HCT116 (cell line): ENCODE measurements at regions not wholly inside any gene's neighbourhood (a gene's known extent, or its start where the extent isn't known, plus 50 kb on each side); places are given as distances from the start of the nearest gene placed in this dataset.

Experiments
- ATAC-seq: fragments of 200-7000 bp; cut with Tn5 transposase; 2 replicates; pipeline ENCODE4 v1.9.1; 2020; ENCODE audit warnings: mild to moderate bottlenecking, moderate library complexity
- BruUV-seq: library from RNA; stranded (reverse); fragments of 400-500 nt; replicated peaks from 2 replicates; lab custom pipeline; 2021; lab: Mats Ljungman, UMichigan
- CTCF ChIA-PET: fragments of 300-600 bp; sonication (Branson Sonifier 250); formaldehyde crosslinking; loops from one replicate; lab custom pipeline; 2021; ENCODE audit warnings: antibody characterized with exemption; lab: Charles Lee
- POLR2A ChIA-PET: fragments of 300-600, 350-600 bp; sonication (Branson Sonifier 250); formaldehyde crosslinking; loops from one replicate; lab custom pipeline; 2021; ENCODE audit warnings: antibody characterized with exemption; lab: Charles Lee
- RAD21 ChIA-PET, 2 experiments: fragments of 300-600 bp; sonication (Branson Sonifier 250); formaldehyde crosslinking; loops; one replicate each; lab custom pipeline; 2023; ENCODE audit warnings: low total read pairs in 2 of 2; ENCODE audit not compliant: uncharacterized antibody in 2 of 2, unreplicated experiment in 2 of 2, low non-redundant PET in 1 of 2; lab: Charles Lee
- DNase-seq: peaks from one replicate; pipeline ENCODE4 v3.0.0-alpha.2; 2010; ENCODE audit warnings: low read depth, low spot score
- H2AFZ ChIP-seq: fragments of 200-600 bp; shearing (Covaris generic), sonication (generic); 2 replicates; pipeline ENCODE4 v1.6.1; 2017; ENCODE audit warnings: low read depth, mixed run types, mixed read lengths, antibody characterized with exemption, low read length; ENCODE audit not compliant: poor library complexity, severe bottlenecking
- H3K27ac ChIP-seq: 2 replicates; pipeline ENCODE4 v1.5.1; 2012; ENCODE audit warnings: low read depth, low read length
- H3K27me3 ChIP-seq: fragments of 200-600 bp; sonication (generic); 2 replicates; pipeline ENCODE4 v1.6.1; 2016; ENCODE audit warnings: mixed run types, low read length, mixed read lengths; ENCODE audit not compliant: insufficient read depth
- H3K36me3 ChIP-seq, 2 experiments: fragments of 200-500 bp in 1 of 2; fragments of 200-600 bp in 1 of 2; sonication (Bioruptor generic) in 1 of 2; sonication (generic) in 1 of 2; 2 replicates each; pipeline versions ENCODE4 v1.5.1 to v1.6.1; 2014 to 2016; ENCODE audit warnings: low read length in 2 of 2, inconsistent platforms in 1 of 2, mixed read lengths in 1 of 2, mixed run types in 1 of 2; ENCODE audit not compliant: insufficient read depth in 2 of 2, control insufficient read depth in 1 of 2
- H3K4me1 ChIP-seq, 2 experiments: fragments of 200-600 bp in 1 of 2; sonication (generic) in 1 of 2; 2 replicates each; pipeline versions ENCODE4 v1.5.1 to v1.6.1; 2012 to 2017; ENCODE audit warnings: low read length in 2 of 2, inconsistent platforms in 1 of 2, mild to moderate bottlenecking in 1 of 2, mixed read lengths in 1 of 2, mixed run types in 1 of 2, moderate library complexity in 1 of 2; ENCODE audit not compliant: insufficient read depth in 2 of 2, control insufficient read depth in 1 of 2
- H3K4me2 ChIP-seq: fragments of 200-600 bp; sonication (generic); 2 replicates; pipeline ENCODE4 v1.6.1; 2017; ENCODE audit warnings: mixed run types, low read length, mixed read lengths
- H3K4me3 ChIP-seq, 2 experiments: fragments of 200-600 bp in 1 of 2; sonication (generic) in 1 of 2; replicated peaks in 1 of 2; 2 replicates each; pipeline ENCODE4 v1.5.1; 2011 to 2016; ENCODE audit warnings: low read length in 2 of 2, control low read depth in 1 of 2, low read depth in 1 of 2, mild to moderate bottlenecking in 1 of 2, mixed read lengths in 1 of 2, mixed run types in 1 of 2
- H3K79me2 ChIP-seq: fragments of 200-600 bp; sonication (generic); 2 replicates; pipeline ENCODE4 v1.6.1; 2017; ENCODE audit warnings: mild to moderate bottlenecking, mixed run types, low read length, moderate library complexity, mixed read lengths; ENCODE audit not compliant: insufficient read depth
- H3K9ac ChIP-seq: fragments of 200-600 bp; sonication (generic); 2 replicates; pipeline ENCODE4 v1.6.1; 2016; ENCODE audit warnings: low read length, mixed read lengths
- H3K9me2 ChIP-seq: fragments of 200-600 bp; sonication (generic), shearing (Covaris generic); 2 replicates; pipeline ENCODE4 v1.6.1; 2017; ENCODE audit warnings: mixed run types, mild to moderate bottlenecking, moderate library complexity; ENCODE audit not compliant: insufficient read depth
- H3K9me3 ChIP-seq, 2 experiments: fragments of 200-500 bp in 1 of 2; fragments of 200-600 bp in 1 of 2; sonication (Bioruptor generic) in 1 of 2; sonication (generic) in 1 of 2; 2 replicates each; pipeline ENCODE4 v1.6.1; 2014 to 2017; ENCODE audit warnings: low read length in 2 of 2, mixed read lengths in 2 of 2, inconsistent platforms in 1 of 2, low read depth in 1 of 2, mild to moderate bottlenecking in 1 of 2, mixed run types in 1 of 2, moderate library complexity in 1 of 2; ENCODE audit not compliant: control insufficient read depth in 1 of 2, insufficient read depth in 1 of 2
- H4K20me1 ChIP-seq: fragments of 200-600 bp; sonication (generic), shearing (Covaris generic); 2 replicates; pipeline ENCODE4 v1.6.1; 2017; ENCODE audit warnings: mixed run types, mild to moderate bottlenecking, moderate library complexity; ENCODE audit not compliant: insufficient read depth
- CBX3 ChIP-seq: IDR thresholded peaks from 2 replicates; pipeline ENCODE4 v1.6.1; 2012; ENCODE audit warnings: low read depth
- CEBPB ChIP-seq: IDR thresholded peaks from 2 replicates; pipeline ENCODE4 v1.6.1; 2012; ENCODE audit warnings: low read depth
- EZH2 ChIP-seq: fragments of 200-600 bp; sonication (generic); IDR thresholded peaks from 2 replicates; pipeline ENCODE4 v1.6.1; 2017; ENCODE audit warnings: antibody characterized with exemption, mixed run types
- FOSL1 ChIP-seq: IDR thresholded peaks from 2 replicates; pipeline ENCODE4 v1.6.1; 2012; ENCODE audit warnings: low read depth
- POLR2A ChIP-seq: IDR thresholded peaks from 2 replicates; pipeline ENCODE4 v1.7.0; 2011; ENCODE audit warnings: borderline replicate concordance; ENCODE audit not compliant: insufficient read depth, insufficient read length; ENCODE audit errors: extremely low read depth
- POLR2AphosphoS5 ChIP-seq: IDR thresholded peaks from 2 replicates; pipeline ENCODE4 v1.6.1; 2011; ENCODE audit warnings: mild to moderate bottlenecking, low read depth, low read length, moderate library complexity
- SP1 ChIP-seq: IDR thresholded peaks from 2 replicates; pipeline ENCODE4 v1.6.1; 2012; ENCODE audit warnings: low read depth
- SRF ChIP-seq: IDR thresholded peaks from 2 replicates; pipeline ENCODE4 v1.6.1; 2012; ENCODE audit warnings: low read depth
- ZFX ChIP-seq: fragments of 450-650 bp; IDR thresholded peaks from 2 replicates; pipeline ENCODE4 v1.6.1; 2017
- intact Hi-C: fragments of 100-400 bp; cut with micrococcal nuclease; formaldehyde crosslinking; loops from 2 replicates; pipeline ENCODE4 v1.10.0; 2022
- TF ChIP-seq, protein P1 (sequence below): IDR thresholded peaks from 2 replicates; pipeline ENCODE4 v1.6.1; 2012; ENCODE audit warnings: low read depth
- TF ChIP-seq, protein P2 (sequence below): IDR thresholded peaks from 2 replicates; pipeline ENCODE4 v1.6.1; 2012
- TF ChIP-seq, protein P3 (sequence below): IDR thresholded peaks from 2 replicates; pipeline ENCODE4 v1.6.1; 2012
- TF ChIP-seq, protein P4 (sequence below): IDR thresholded peaks from 2 replicates; pipeline ENCODE4 v1.6.1; 2011; ENCODE audit warnings: mild to moderate bottlenecking, low read length, moderate library complexity; ENCODE audit not compliant: insufficient replicate concordance; ENCODE audit errors: extremely low read depth

DNA sequence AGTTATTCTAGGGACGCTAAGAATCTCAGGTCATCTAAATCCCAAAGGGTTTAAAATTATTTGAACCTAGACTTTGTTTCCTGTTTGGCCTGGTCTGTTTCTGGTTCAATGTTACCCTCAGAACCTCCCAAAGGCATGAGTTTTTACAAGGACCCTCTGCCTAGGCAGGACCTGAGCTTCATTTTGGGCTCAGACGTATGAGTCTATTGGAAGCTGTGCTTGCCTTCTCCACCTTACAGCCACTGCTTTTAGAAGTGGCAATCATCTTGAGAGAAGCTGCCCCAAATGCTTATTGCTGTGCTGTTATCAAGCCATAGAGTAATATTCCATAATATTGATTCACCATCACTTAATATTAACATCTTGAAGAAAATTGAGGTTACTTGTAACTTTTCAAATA lies 510.4 kb downstream of the TLE4 start:
- H3K36me3 ChIP-seq: no peaks in the 10 kb centered on the region
- H2AFZ ChIP-seq: no peak overlapping the region
- CTCF ChIA-PET: no interaction called here
- H3K9ac ChIP-seq: no peak overlapping the region
- no peak overlapping the region for H3K27ac ChIP-seq
- H4K20me1 ChIP-seq: no peaks in the 10 kb centered on the region
- ATAC-seq: no peak
- no peak overlapping the region for H3K4me3 ChIP-seq
- TF ChIP-seq, protein P1, sequence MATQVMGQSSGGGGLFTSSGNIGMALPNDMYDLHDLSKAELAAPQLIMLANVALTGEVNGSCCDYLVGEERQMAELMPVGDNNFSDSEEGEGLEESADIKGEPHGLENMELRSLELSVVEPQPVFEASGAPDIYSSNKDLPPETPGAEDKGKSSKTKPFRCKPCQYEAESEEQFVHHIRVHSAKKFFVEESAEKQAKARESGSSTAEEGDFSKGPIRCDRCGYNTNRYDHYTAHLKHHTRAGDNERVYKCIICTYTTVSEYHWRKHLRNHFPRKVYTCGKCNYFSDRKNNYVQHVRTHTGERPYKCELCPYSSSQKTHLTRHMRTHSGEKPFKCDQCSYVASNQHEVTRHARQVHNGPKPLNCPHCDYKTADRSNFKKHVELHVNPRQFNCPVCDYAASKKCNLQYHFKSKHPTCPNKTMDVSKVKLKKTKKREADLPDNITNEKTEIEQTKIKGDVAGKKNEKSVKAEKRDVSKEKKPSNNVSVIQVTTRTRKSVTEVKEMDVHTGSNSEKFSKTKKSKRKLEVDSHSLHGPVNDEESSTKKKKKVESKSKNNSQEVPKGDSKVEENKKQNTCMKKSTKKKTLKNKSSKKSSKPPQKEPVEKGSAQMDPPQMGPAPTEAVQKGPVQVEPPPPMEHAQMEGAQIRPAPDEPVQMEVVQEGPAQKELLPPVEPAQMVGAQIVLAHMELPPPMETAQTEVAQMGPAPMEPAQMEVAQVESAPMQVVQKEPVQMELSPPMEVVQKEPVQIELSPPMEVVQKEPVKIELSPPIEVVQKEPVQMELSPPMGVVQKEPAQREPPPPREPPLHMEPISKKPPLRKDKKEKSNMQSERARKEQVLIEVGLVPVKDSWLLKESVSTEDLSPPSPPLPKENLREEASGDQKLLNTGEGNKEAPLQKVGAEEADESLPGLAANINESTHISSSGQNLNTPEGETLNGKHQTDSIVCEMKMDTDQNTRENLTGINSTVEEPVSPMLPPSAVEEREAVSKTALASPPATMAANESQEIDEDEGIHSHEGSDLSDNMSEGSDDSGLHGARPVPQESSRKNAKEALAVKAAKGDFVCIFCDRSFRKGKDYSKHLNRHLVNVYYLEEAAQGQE: no peak
- TF ChIP-seq, protein P2, sequence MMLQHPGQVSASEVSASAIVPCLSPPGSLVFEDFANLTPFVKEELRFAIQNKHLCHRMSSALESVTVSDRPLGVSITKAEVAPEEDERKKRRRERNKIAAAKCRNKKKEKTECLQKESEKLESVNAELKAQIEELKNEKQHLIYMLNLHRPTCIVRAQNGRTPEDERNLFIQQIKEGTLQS: no peak
- TF ChIP-seq CBX3 (no peak), SP1 (no peak), SRF (no peak), POLR2AphosphoS5 (no peak), FOSL1 (no peak), POLR2A (no peak), ZFX (no peak), EZH2 (no peak), CEBPB (no peak)
- TF ChIP-seq, protein P3, sequence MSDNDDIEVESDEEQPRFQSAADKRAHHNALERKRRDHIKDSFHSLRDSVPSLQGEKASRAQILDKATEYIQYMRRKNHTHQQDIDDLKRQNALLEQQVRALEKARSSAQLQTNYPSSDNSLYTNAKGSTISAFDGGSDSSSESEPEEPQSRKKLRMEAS: no peak
- TF ChIP-seq, protein P4, sequence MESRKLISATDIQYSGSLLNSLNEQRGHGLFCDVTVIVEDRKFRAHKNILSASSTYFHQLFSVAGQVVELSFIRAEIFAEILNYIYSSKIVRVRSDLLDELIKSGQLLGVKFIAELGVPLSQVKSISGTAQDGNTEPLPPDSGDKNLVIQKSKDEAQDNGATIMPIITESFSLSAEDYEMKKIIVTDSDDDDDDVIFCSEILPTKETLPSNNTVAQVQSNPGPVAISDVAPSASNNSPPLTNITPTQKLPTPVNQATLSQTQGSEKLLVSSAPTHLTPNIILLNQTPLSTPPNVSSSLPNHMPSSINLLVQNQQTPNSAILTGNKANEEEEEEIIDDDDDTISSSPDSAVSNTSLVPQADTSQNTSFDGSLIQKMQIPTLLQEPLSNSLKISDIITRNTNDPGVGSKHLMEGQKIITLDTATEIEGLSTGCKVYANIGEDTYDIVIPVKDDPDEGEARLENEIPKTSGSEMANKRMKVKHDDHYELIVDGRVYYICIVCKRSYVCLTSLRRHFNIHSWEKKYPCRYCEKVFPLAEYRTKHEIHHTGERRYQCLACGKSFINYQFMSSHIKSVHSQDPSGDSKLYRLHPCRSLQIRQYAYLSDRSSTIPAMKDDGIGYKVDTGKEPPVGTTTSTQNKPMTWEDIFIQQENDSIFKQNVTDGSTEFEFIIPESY: no peak
- no peak for DNase-seq
- H3K4me2 ChIP-seq: no peak overlapping the region
- intact Hi-C loops: no loop called here
- H3K27me3 ChIP-seq: no peaks in the 10 kb centered on the region
- peaks cover 9 to 13% of the 10 kb centered on the region in 2 experiments; a peak in 2 of 4 replicates for H3K9me3 ChIP-seq
- no TSS peak for BruUV-seq
- RAD21 ChIA-PET: no interaction called here
- no peaks in the 10 kb centered on the region for H3K4me1 ChIP-seq
- no peaks in the 10 kb centered on the region for H3K79me2 ChIP-seq
- no peaks in the 10 kb centered on the region for H3K9me2 ChIP-seq
- POLR2A ChIA-PET: no interaction called here
